Neural crest cell (in vitro differentiated cells): ENCODE measurements at regions not wholly inside any gene's neighbourhood (a gene's known extent, or its start where the extent isn't known, plus 50 kb on each side); places are given as distances from the start of the nearest gene placed in this dataset.

Experiments
- DNase-seq: peaks from one replicate; pipeline ENCODE4 v3.0.0; 2021; ENCODE audit warnings: low read depth, mixed read lengths, low spot score
- H3K27ac Mint-ChIP-seq: one replicate; pipeline ENCODE4 v1.8.0; 2021; ENCODE audit warnings: mild to moderate bottlenecking, mixed read lengths; ENCODE audit not compliant: unreplicated experiment
- H3K27me3 Mint-ChIP-seq: 2 replicates; pipeline ENCODE4 v1.8.0; 2021; ENCODE audit warnings: low read depth, mild to moderate bottlenecking, mixed read lengths
- H3K36me3 Mint-ChIP-seq: 2 replicates; pipeline ENCODE4 v1.8.0; 2021; ENCODE audit warnings: low read depth, mild to moderate bottlenecking, mixed read lengths
- H3K4me1 Mint-ChIP-seq: 2 replicates; pipeline ENCODE4 v1.8.0; 2021; ENCODE audit warnings: mixed read lengths
- H3K4me3 Mint-ChIP-seq: one replicate; pipeline ENCODE4 v1.8.0; 2021; ENCODE audit warnings: mild to moderate bottlenecking, mixed read lengths
- H3K9me3 Mint-ChIP-seq: 2 replicates; pipeline ENCODE4 v1.8.0; 2021; ENCODE audit warnings: mixed read lengths
- CTCF ChIP-seq: fragments of 200-600 bp; sonication (generic); conservative IDR thresholded peaks from 2 replicates; pipeline ENCODE4 v1.5.0; 2021; ENCODE audit warnings: antibody characterized with exemption, mild to moderate bottlenecking

- no peak for TF ChIP-seq CTCF
- Mint-ChIP-seq H3K27me3 (no peaks in the 10 kb centered on the region), H3K4me3 (no peak overlapping the region), H3K9me3 (peaks cover 4% of the 10 kb centered on the region), H3K36me3 (no peaks in the 10 kb centered on the region), H3K4me1 (peaks cover 17% of the 10 kb centered on the region), H3K27ac (no peak overlapping the region)
- no peak for DNase-seq
Measured at GRCh38 chr7:52071744-52072143, 755.1 kb upstream of the COBL start.

- TF ChIP-seq CTCF = no peak
- Mint-ChIP-seq H3K4me3 (no peak overlapping the region), H3K27me3 (no peaks in the 10 kb centered on the region)
Measured at GRCh38 chr7:52064493-52064892, 747.9 kb upstream of the COBL start.

GRCh38 chr7:52061666-52062065 lies 745.1 kb upstream of the COBL start:
- Mint-ChIP-seq H3K4me1 (peaks cover 29% of the 10 kb centered on the region), H3K4me3 (no peak overlapping the region), H3K27ac (peak overlapping the region; percentile 2), H3K27me3 (no peaks in the 10 kb centered on the region), H3K9me3 (no peaks in the 10 kb centered on the region), H3K36me3 (no peaks in the 10 kb centered on the region)
- DNase-seq = no peak
- no peak for TF ChIP-seq CTCF

More at GRCh38 chr7:52064493-52064892, 747.9 kb upstream of the COBL start:
- Mint-ChIP-seq H3K9me3 (no peaks in the 10 kb centered on the region), H3K27ac (no peak overlapping the region), H3K36me3 (no peaks in the 10 kb centered on the region), H3K4me1 (peaks cover 29% of the 10 kb centered on the region)
- no peak for DNase-seq

GRCh38 chr7:52053525-52053924 lies 736.9 kb upstream of the COBL start:
- H3K27ac Mint-ChIP-seq = no peak overlapping the region
- H3K27me3 Mint-ChIP-seq = no peaks in the 10 kb centered on the region
- TF ChIP-seq CTCF = no peak
- H3K4me3 Mint-ChIP-seq = no peak overlapping the region
- H3K36me3 Mint-ChIP-seq = no peaks in the 10 kb centered on the region
- no peaks in the 10 kb centered on the region for H3K9me3 Mint-ChIP-seq
- H3K4me1 Mint-ChIP-seq = no peaks in the 10 kb centered on the region
- DNase-seq = no peak

GRCh38 chr7:52030722-52031121 lies 714.1 kb upstream of the COBL start:
- Mint-ChIP-seq H3K27me3 (no peaks in the 10 kb centered on the region), H3K36me3 (no peaks in the 10 kb centered on the region), H3K27ac (no peak overlapping the region), H3K4me3 (no peak overlapping the region), H3K4me1 (peaks cover 3% of the 10 kb centered on the region), H3K9me3 (no peaks in the 10 kb centered on the region)
- DNase-seq = no peak
- no peak for TF ChIP-seq CTCF

- Mint-ChIP-seq H3K4me1 (peaks cover 8% of the 10 kb centered on the region), H3K4me3 (no peak overlapping the region), H3K27me3 (no peaks in the 10 kb centered on the region), H3K36me3 (no peaks in the 10 kb centered on the region), H3K27ac (no peak overlapping the region), H3K9me3 (no peaks in the 10 kb centered on the region)
- no peak for TF ChIP-seq CTCF
- DNase-seq = no peak
Measured at GRCh38 chr7:52026140-52026539, 709.5 kb upstream of the COBL start.
